ENCODE measurements at regions not wholly inside any gene's neighbourhood (a gene's known extent, or its start where the extent isn't known, plus 50 kb on each side); places are given as distances from the start of the nearest gene placed in this dataset.

DNA sequence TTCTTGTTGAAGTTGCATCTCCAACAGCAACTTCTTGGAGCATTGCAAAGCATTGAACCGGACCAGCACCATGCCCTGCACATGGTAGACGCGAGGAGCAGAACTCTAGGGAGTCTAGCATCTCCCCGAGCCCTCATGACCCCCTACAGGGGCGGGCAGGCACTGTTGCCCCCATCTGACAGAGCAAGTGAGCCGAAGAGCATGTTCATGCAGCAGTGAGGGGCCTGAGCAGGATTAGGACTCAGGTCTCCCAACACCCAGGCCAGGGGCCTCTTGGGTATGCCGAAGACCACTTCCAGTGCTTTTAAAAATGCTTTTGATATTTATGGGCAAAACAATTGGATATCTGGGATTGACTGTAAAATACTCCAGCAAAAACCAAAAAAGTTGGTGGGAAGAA, 163.3 kb downstream of the TFCP2L1 start:
- DNase-seq, result no peak

GRCh38 chr2:121123268-121123667, 161.7 kb downstream of the TFCP2L1 start:
- no peak for DNase-seq

DNA sequence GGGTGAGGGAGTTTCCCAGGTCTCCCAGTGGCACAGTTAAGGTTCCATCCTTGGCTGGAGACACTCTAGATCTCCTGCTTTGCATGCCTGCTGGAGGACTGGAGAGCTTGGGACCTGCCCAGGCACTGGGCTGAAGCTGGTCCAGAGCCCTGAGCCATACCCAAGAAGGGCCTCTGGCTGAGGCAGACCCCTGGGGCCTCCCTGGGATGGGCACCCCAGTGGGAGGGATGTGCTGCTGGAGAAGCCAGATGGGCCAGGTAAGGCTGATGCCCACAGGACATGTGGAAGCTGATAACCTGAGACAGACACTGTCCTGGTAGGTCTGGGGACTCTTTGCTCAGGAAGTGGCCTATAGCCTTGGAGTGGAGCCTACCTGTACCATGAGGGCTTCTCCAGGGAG, 160.7 kb downstream of the TFCP2L1 start:
- no peak for DNase-seq

DNA sequence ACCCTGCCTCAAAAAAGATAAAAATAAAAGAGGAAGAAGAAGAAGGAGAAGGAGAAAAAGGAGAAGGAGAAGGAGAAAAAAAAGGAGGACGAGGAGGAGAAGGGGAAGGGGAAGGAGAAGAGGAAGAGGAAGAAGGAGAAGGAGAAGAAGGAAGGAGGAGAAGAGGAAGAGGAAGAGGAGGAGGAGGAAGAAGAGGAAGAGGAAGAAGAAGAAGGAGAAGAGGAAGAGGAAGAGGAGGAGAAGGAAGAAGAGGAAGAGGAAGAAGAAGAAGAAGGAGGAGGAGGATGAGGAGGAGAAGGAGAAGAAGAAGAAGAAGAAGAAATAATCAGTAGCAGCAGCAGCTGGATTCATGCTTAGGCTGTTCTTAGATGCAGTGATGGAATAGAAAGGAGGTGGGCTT, 159.7 kb downstream of the TFCP2L1 start:
- no peak for DNase-seq

GRCh38 chr2:121128741-121129659, 156.0 kb downstream of the TFCP2L1 start:
- no peak for DNase-seq

DNA sequence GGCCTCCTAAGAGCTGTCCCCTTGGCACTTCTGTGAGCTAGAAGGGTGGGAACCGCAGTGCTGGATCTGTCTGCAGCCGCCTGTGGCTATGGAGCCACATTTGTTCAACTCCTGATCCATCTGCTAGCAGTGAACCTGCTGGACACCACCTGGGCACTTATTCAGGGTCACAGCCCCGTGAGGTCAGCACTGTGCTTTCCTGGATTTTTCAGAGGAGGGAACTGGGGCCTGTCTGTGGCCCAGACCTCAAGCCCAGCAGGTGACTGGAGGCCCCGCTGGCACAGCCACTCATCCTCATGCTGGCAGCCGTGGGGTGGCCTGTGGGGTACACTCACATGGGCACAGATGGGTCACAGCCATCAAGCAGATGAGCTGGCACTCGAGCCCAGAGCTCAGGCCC, 155.3 kb downstream of the TFCP2L1 start:
- no peak for DNase-seq

GRCh38 chr2:121130301-121130850, 154.6 kb downstream of the TFCP2L1 start:
- no peak for DNase-seq

GRCh38 chr2:121131375-121131774, 153.6 kb downstream of the TFCP2L1 start:
- DNase-seq, result no peak

DNA sequence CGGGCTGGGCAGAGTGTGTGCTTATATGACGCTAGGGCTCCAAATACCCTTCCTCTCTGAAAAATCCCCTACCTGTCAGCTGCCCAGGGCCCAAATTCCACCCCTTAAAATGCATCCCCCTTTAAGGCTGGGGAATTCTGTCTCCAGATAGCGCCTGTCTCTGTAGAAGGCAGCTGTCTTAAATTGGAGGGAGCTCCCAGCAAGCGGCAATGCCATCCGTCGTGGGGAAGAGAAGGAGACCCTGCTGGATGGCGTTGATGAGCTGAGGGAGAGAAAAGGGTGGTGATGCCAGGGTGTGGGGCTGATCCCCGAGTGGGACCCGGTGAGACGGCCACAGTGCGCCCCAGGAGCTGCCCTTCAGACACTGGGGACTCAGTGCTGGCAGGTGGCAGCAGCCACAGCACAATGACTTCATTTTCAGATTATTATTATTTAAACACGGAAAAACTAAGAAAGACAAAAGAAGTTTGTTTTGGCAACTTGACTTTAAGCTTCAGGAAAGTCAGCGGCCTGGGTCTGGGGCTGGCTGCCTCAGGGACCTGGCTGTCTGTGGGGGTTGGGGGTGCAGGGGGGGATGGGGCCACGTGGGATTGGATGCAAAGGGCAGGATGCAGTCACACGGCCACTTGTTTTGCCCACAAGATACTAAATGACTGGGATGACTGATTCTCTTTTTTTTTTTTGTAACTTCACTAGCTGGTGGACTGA, 152.8 kb downstream of the TFCP2L1 start:
- DNase-seq, result no peak

DNA sequence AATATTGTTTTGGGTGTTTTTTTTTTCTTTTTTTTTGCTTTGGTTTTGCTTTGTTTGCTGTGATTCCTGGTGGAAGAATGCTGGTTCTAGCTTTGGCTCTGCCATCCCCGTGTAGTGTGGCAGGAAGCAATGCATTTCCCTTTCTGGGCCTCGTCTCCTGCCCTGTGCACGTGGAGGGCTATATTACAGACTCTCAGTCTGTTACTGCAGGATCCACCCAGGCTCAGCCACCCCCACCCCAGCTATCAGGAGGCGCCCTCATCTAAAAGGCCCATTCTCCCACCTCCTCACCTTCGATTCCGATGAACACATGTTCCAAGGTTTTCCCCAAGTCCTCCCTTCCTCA, 152.3 kb downstream of the TFCP2L1 start:
- no peak for DNase-seq

GRCh38 chr2:121133551-121134319, 151.3 kb downstream of the TFCP2L1 start:
- DNase-seq, result no peak

- DNase-seq, result no peak
These were observed 150.3 kb downstream of the TFCP2L1 start for GRCh38 chr2:121134728-121135127.

DNA sequence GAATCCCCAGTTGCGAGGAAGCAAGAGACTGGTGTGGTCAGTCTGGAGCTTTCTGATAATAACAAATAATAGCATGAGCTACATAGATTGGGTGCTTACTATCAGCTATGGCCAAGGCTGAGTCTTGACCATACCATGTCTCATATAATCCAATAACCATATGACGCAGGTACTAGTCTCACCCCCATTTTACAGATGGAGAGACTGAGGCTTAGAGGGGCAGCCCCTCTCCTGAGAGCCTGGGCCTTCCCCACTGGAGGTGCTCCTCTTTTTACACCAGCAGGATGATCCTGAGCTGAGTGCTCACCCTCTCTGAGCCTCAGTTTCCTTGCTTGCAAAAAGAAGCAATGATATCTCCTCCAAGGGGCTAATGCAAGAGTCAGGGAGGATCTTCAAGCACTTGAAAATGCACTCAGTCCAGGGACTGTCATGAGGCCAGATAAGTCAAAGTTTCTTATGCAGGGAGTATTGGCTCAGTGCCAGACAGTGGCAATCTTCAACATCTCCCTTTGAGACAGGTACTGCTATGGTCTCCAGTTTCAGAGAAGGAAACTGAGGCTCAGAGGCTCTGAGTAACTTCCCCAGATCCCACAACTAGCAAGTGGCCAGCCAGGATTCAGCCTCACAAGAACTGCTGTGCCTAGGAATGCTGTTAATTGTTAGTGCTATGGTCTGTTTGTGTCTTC, 149.7 kb downstream of the TFCP2L1 start:
- no peak for DNase-seq

- no peak for DNase-seq
These were observed 148.7 kb downstream of the TFCP2L1 start for GRCh38 chr2:121136323-121136722.

DNA sequence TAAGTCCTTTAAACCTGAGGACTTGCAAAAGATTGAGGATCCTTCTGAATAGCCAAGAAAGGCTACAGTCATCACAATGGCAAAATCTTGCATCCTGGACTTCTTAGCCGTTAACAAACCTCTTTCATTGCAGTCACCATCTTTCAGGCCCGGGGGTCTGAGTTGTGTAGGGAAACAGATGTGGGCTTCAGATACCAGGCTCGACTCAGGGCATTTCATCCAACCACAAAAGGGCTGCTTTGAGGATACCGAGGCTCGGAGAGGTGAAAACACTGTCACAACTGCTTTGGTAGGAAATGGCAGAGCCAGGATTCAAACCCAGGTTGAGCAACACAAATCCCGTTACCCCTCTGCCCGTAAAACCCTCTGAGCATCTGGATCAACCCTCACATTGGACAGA, 147.4 kb downstream of the TFCP2L1 start:
- no peak for DNase-seq

DNA sequence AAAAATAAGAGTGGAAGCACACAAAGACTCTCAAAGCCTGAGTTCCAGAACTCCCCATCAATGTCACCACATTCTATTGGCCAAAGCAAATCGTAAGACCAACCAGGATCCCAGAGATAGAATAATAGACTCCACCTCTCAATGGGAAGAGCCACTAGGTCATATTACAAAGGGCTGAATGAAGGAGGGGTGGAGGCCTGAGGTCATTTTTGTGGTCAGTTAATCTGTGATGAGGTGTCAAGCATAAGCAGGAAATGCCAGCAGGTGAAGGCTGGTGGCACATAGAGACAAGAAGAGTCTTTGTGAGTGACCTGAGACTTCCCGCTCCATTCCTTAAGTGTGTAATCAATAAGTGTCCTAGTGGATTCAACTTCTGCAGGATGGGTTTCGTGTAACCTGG, 144.3 kb downstream of the TFCP2L1 start:
- no peak for DNase-seq

DNA sequence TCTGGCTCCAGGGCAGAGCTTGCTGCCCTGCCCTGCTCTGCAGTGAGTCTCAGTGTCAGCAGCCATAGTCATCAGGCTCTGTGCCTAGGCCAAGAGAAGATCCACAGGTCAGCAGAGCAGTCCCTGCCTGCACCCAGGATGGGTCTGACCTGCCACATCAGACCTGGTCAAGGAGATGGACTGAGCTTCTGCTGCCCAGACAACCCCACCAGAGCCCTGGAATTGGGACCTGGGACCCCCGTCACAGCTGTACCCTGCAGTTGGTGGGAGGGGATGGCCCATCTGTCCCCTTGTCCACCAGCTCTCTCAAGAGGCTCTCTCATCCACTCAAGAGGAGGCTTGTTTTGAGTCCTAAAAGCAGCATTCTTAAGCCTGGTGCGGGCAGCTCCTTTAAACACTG, 142.6 kb downstream of the TFCP2L1 start:
- DNase-seq, result no peak

DNA sequence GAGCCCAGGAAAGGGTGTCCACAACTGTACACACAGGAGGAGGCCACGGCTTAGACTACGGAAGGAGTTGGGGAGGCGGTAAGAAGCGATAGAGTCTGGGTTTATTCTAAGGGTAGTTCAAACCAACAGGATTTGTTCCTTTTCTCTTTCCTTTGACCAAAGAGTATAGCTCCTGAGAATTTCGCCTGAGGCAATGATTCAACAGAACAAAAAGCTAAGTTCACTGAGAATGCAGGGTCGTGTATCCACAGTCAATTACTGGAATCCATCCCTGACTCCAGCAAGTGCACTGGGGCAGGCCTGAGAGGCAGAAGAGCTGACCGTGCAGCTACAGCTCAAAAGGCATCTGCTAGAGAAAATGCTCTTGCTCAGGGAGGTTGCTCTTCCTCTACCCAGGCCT, 140.9 kb downstream of the TFCP2L1 start:
- no peak for DNase-seq

GRCh38 chr2:121146630-121147029, 138.4 kb downstream of the TFCP2L1 start:
- DNase-seq, result no peak

DNA sequence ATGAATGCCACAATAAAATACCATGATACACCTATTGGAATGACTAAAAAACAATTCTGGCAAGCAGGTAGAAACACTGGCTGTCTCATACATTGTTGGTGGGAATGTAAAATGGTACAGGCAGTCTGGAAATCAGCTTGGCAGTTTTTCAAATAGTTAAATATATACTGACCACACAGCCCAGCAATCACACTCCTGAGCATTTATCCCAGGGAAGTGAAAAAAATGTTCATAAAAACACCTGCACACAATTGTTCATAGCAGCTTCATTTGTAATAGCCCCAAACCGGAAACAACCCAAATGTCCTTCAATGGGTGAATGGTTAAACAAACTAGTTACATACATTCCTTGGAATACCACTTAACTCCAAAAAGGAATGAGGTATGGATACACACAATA, 137.2 kb downstream of the TFCP2L1 start:
- no peak for DNase-seq

DNA sequence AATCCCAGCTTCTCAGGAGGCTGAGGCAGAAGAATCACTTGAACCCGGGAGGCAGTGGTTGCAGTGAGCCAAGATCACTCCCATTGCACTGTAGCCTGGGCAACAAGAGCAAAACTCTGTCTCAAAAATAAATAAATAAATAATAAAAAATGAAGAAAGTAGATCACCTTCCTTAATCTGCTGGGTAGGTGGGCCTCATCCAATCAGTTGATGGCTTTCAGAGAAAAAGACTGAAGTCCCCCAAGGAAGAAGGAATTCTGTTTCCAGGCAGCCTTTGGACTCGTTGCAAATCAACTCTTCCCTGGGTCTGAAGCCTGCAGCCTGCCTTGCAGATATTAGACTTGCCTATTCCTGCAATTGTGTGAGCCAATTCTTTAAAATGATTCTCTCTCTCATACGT, 136.5 kb downstream of the TFCP2L1 start:
- no peak for DNase-seq

- DNase-seq, result no peak
These were observed 135.6 kb downstream of the TFCP2L1 start for GRCh38 chr2:121149384-121149783.

GRCh38 chr2:121150126-121150525, 134.9 kb downstream of the TFCP2L1 start:
- DNase-seq, result no peak
